Neural progenitor cell (in vitro differentiated cells): ENCODE measurements at regions not wholly inside any gene's neighbourhood (a gene's known extent, or its start where the extent isn't known, plus 50 kb on each side); places are given as distances from the start of the nearest gene placed in this dataset.
"Not testable (repeated sequence)": the region's sequence is repeated elsewhere in the genome, so short reads cannot be mapped to it uniquely, and the experiment has no call there.

Experiments
- DNase-seq: peaks from one replicate; pipeline ENCODE4 v3.0.0-alpha.2; 2016; ENCODE audit warnings: low spot score
- H2AFZ ChIP-seq: fragments of 200-600 bp; sonication (generic); replicated peaks from 2 replicates; pipeline ENCODE4 v1.6.1; 2016; ENCODE audit warnings: antibody characterized with exemption
- H3F3A ChIP-seq: fragments of 200-600 bp; sonication (generic); 2 replicates; pipeline ENCODE4 v1.6.1; 2016; ENCODE audit warnings: antibody characterized with exemption, low read depth
- H3K27ac ChIP-seq: fragments of 200-600 bp; sonication (generic); 2 replicates; pipeline ENCODE4 v1.5.1; 2016; ENCODE audit warnings: mild to moderate bottlenecking
- H3K27me3 ChIP-seq: fragments of 200-600 bp; sonication (generic); 2 replicates; pipeline ENCODE4 v1.6.1; 2016; ENCODE audit warnings: mild to moderate bottlenecking, moderate library complexity
- H3K36me3 ChIP-seq: fragments of 200-600 bp; sonication (generic); 2 replicates; pipeline ENCODE4 v1.5.1; 2016
- H3K4me1 ChIP-seq: fragments of 200-600 bp; sonication (generic); 2 replicates; pipeline ENCODE4 v1.6.1; 2016; ENCODE audit warnings: mixed run types
- H3K4me2 ChIP-seq: fragments of 200-600 bp; sonication (generic); 2 replicates; pipeline ENCODE4 v1.6.1; 2016
- H3K4me3 ChIP-seq: fragments of 200-600 bp; sonication (generic); 2 replicates; pipeline ENCODE4 v1.5.1; 2016
- H3K79me2 ChIP-seq: fragments of 200-600 bp; sonication (generic); 2 replicates; pipeline ENCODE4 v1.6.1; 2016; ENCODE audit warnings: low read depth
- H3K9ac ChIP-seq: fragments of 200-600 bp; sonication (generic); 2 replicates; pipeline ENCODE4 v1.6.1; 2016
- H3K9me3 ChIP-seq: fragments of 200-600 bp; sonication (generic); 2 replicates; pipeline ENCODE4 v1.5.1; 2016; ENCODE audit warnings: low read depth
- H4K20me1 ChIP-seq: fragments of 200-600 bp; sonication (generic); 2 replicates; pipeline ENCODE4 v1.6.1; 2016; ENCODE audit warnings: low read depth
- H3K27ac Mint-ChIP-seq: 3 replicates; pipeline ENCODE4 v1.8.0; 2021; ENCODE audit warnings: mixed read lengths
- H3K27me3 Mint-ChIP-seq: 2 replicates; pipeline ENCODE4 v1.8.0; 2022; ENCODE audit warnings: low read depth, mild to moderate bottlenecking, inconsistent platforms, moderate library complexity, mixed read lengths; ENCODE audit not compliant: insufficient read depth
- H3K36me3 Mint-ChIP-seq: 3 replicates; pipeline ENCODE4 v1.8.0; 2021; ENCODE audit warnings: mixed read lengths
- H3K4me1 Mint-ChIP-seq: 3 replicates; pipeline ENCODE4 v1.8.0; 2021; ENCODE audit warnings: mixed read lengths
- H3K4me3 Mint-ChIP-seq: 3 replicates; pipeline ENCODE4 v1.8.0; 2021; ENCODE audit warnings: mild to moderate bottlenecking, moderate library complexity, mixed read lengths
- H3K9me3 Mint-ChIP-seq: 3 replicates; pipeline ENCODE4 v1.8.0; 2020; ENCODE audit warnings: mixed read lengths

- H3F3A ChIP-seq, H3K27me3 Mint-ChIP-seq, H3K4me3 ChIP-seq, H3K27ac Mint-ChIP-seq, H3K27me3 ChIP-seq, H3K36me3 ChIP-seq, H3K27ac ChIP-seq, H4K20me1 ChIP-seq, H3K9me3 Mint-ChIP-seq, H3K4me1 ChIP-seq, DNase-seq, H3K4me2 ChIP-seq, H3K4me1 Mint-ChIP-seq, H3K9ac ChIP-seq, H3K36me3 Mint-ChIP-seq, H3K4me3 Mint-ChIP-seq, H2AFZ ChIP-seq, H3K79me2 ChIP-seq: not testable (repeated sequence)
- peaks cover 67% of the 10 kb centered on the region for H3K9me3 ChIP-seq
Measured at GRCh38 chr21:10413247-10414120, 107.9 kb upstream of the TPTE start.

- H3K4me1 Mint-ChIP-seq = not testable (repeated sequence)
- H3K9me3 ChIP-seq = peaks cover 66% of the 10 kb centered on the region
Measured at GRCh38 chr21:10414121-10414924, 107.1 kb upstream of the TPTE start.

GRCh38 chr21:10414925-10415254 lies 106.5 kb upstream of the TPTE start:
- H3K9me3 ChIP-seq = peaks cover 67% of the 10 kb centered on the region
- H3K27me3 Mint-ChIP-seq, H3K27me3 ChIP-seq, H3K36me3 ChIP-seq, H3K9ac ChIP-seq, H3K4me3 Mint-ChIP-seq, H3K4me1 ChIP-seq, H3F3A ChIP-seq, H3K27ac ChIP-seq, H3K27ac Mint-ChIP-seq, H3K9me3 Mint-ChIP-seq, H4K20me1 ChIP-seq, H3K79me2 ChIP-seq, DNase-seq, H3K36me3 Mint-ChIP-seq, H3K4me2 ChIP-seq, H3K4me3 ChIP-seq, H3K4me1 Mint-ChIP-seq, H2AFZ ChIP-seq: not testable (repeated sequence)

More at GRCh38 chr21:10414121-10414924, 107.1 kb upstream of the TPTE start:
- H3K27me3 Mint-ChIP-seq, H3K36me3 ChIP-seq, H3K27me3 ChIP-seq, H4K20me1 ChIP-seq, H3K4me3 ChIP-seq, H3K27ac Mint-ChIP-seq, H3K9me3 Mint-ChIP-seq, H3K79me2 ChIP-seq, H2AFZ ChIP-seq, DNase-seq, H3K9ac ChIP-seq, H3F3A ChIP-seq, H3K27ac ChIP-seq, H3K36me3 Mint-ChIP-seq, H3K4me3 Mint-ChIP-seq, H3K4me2 ChIP-seq, H3K4me1 ChIP-seq: not testable (repeated sequence)

- H3K4me3 ChIP-seq, H2AFZ ChIP-seq, H3K36me3 Mint-ChIP-seq, DNase-seq, H3K36me3 ChIP-seq, H3K27me3 Mint-ChIP-seq, H3K27ac Mint-ChIP-seq, H3K9me3 Mint-ChIP-seq, H3K27ac ChIP-seq, H3K9ac ChIP-seq, H3K79me2 ChIP-seq, H3K4me1 ChIP-seq, H3F3A ChIP-seq, H3K4me3 Mint-ChIP-seq, H3K4me2 ChIP-seq, H3K27me3 ChIP-seq, H3K4me1 Mint-ChIP-seq, H4K20me1 ChIP-seq: not testable (repeated sequence)
- peaks cover 67% of the 10 kb centered on the region for H3K9me3 ChIP-seq
Measured at GRCh38 chr21:10415456-10415855, 105.9 kb upstream of the TPTE start.

- not testable (repeated sequence) for H3K4me3 ChIP-seq, H3K4me1 ChIP-seq, H3F3A ChIP-seq, H3K27me3 Mint-ChIP-seq, H3K4me2 ChIP-seq, H3K36me3 Mint-ChIP-seq, H2AFZ ChIP-seq, DNase-seq, H3K9ac ChIP-seq, H3K36me3 ChIP-seq, H3K27me3 ChIP-seq, H4K20me1 ChIP-seq, H3K27ac ChIP-seq, H3K9me3 Mint-ChIP-seq, H3K4me1 Mint-ChIP-seq, H3K79me2 ChIP-seq, H3K4me3 Mint-ChIP-seq, H3K27ac Mint-ChIP-seq
- H3K9me3 ChIP-seq = peaks cover 67% of the 10 kb centered on the region
Measured at GRCh38 chr21:10415859-10416258, 105.5 kb upstream of the TPTE start.

GRCh38 chr21:10416691-10417447 lies 104.5 kb upstream of the TPTE start:
- not testable (repeated sequence) for H3K4me1 ChIP-seq, H3K27me3 ChIP-seq, H3K9ac ChIP-seq, H4K20me1 ChIP-seq, H3K79me2 ChIP-seq, H3K4me3 Mint-ChIP-seq, H2AFZ ChIP-seq, H3K27ac Mint-ChIP-seq, H3K36me3 ChIP-seq, H3K36me3 Mint-ChIP-seq, H3K4me1 Mint-ChIP-seq, H3K27me3 Mint-ChIP-seq, H3K27ac ChIP-seq, H3K4me2 ChIP-seq, H3K4me3 ChIP-seq, DNase-seq, H3F3A ChIP-seq, H3K9me3 Mint-ChIP-seq
- peaks cover 67% of the 10 kb centered on the region for H3K9me3 ChIP-seq

GRCh38 chr21:10417551-10418002 lies 103.8 kb upstream of the TPTE start:
- not testable (repeated sequence) for H3K9ac ChIP-seq, H3K4me3 ChIP-seq

More at GRCh38 chr21:10417551-10418002, 103.8 kb upstream of the TPTE start:
- H3K27me3 ChIP-seq, H3K79me2 ChIP-seq, H2AFZ ChIP-seq, H4K20me1 ChIP-seq, H3K36me3 ChIP-seq, DNase-seq, H3K27ac Mint-ChIP-seq, H3K4me2 ChIP-seq, H3K27ac ChIP-seq, H3K9me3 Mint-ChIP-seq, H3K4me1 Mint-ChIP-seq, H3K36me3 Mint-ChIP-seq, H3K4me1 ChIP-seq, H3F3A ChIP-seq, H3K27me3 Mint-ChIP-seq, H3K4me3 Mint-ChIP-seq: not testable (repeated sequence)
- H3K9me3 ChIP-seq = peaks cover 67% of the 10 kb centered on the region
